ENCODE measurements at regions not wholly inside any gene's neighbourhood (a gene's known extent, or its start where the extent isn't known, plus 50 kb on each side); places are given as distances from the start of the nearest gene placed in this dataset.

GRCh38 chr10:61605221-61605620 is 57.5 kb upstream of the CABCOCO1 start:
- H3K4me1 ChIP-seq, result no peaks in the 10 kb centered on the region
- no peak for ATAC-seq (ENCODE audit: low FRiP score in 2 of 2)
- H3K9me3 ChIP-seq, result no peaks in the 10 kb centered on the region
- 57 to 63% methylated on average over 1 of the region's 1 CpG for WGBS, 2 donors
- H3K4me3 ChIP-seq, result no peak overlapping the region
- H3K27me3 ChIP-seq, result no peaks in the 10 kb centered on the region
- no peak for TF ChIP-seq POLR2AphosphoS5 (IDR thresholded peaks at IDR 0.05)
- no peak for TF ChIP-seq CTCF (IDR thresholded peaks at IDR 0.05)
- no peak for TF ChIP-seq POLR2A (IDR thresholded peaks at IDR 0.05)
- TF ChIP-seq EP300 (IDR thresholded peaks at IDR 0.05), result no peak
- H3K36me3 ChIP-seq, result no peaks in the 10 kb centered on the region
- DNase-seq, result no peak
- H3K27ac ChIP-seq, result no peak overlapping the region

GRCh38 chr10:61600399-61600798 is 62.3 kb upstream of the CABCOCO1 start:
- 57 to 67% methylated on average over 1 of the region's 1 CpG for WGBS, 2 donors
- H3K9me3 ChIP-seq, result no peaks in the 10 kb centered on the region
- H3K4me1 ChIP-seq, result no peaks in the 10 kb centered on the region
- DNase-seq (no peak), ATAC-seq (ENCODE audit: low FRiP score in 2 of 2) (no peak)
- no peak overlapping the region for H3K27ac ChIP-seq
- no peaks in the 10 kb centered on the region for H3K36me3 ChIP-seq
- no peaks in the 10 kb centered on the region for H3K27me3 ChIP-seq
- TF ChIP-seq CTCF (IDR thresholded peaks at IDR 0.05) (no peak), POLR2A (IDR thresholded peaks at IDR 0.05) (no peak), POLR2AphosphoS5 (IDR thresholded peaks at IDR 0.05) (no peak), EP300 (IDR thresholded peaks at IDR 0.05) (no peak)
- no peak overlapping the region for H3K4me3 ChIP-seq

- Histone ChIP-seq H3K4me3 (no peak overlapping the region), H3K9me3 (no peaks in the 10 kb centered on the region), H3K27me3 (no peaks in the 10 kb centered on the region), H3K36me3 (no peaks in the 10 kb centered on the region), H3K4me1 (peaks cover 0 to 1% (median 0%) of the 10 kb centered on the region in 4 donors), H3K27ac (no peak overlapping the region)
- TF ChIP-seq POLR2A (IDR thresholded peaks at IDR 0.05) (no peak), EP300 (IDR thresholded peaks at IDR 0.05) (no peak), CTCF (IDR thresholded peaks at IDR 0.05) (no peak), POLR2AphosphoS5 (IDR thresholded peaks at IDR 0.05) (no peak)
- ATAC-seq (ENCODE audit: low FRiP score in 2 of 2) (no peak), DNase-seq (no peak)
- WGBS, 2 donors, result 95 to 97% methylated on average over 1 of the region's 1 CpG
Measured at GRCh38 chr10:61594430-61594829, 68.3 kb upstream of the CABCOCO1 start.

GRCh38 chr10:61592581-61592980 is 70.1 kb upstream of the CABCOCO1 start:
- Histone ChIP-seq H3K9me3 (no peaks in the 10 kb centered on the region), H3K4me3 (no peak overlapping the region), H3K27ac (no peak overlapping the region), H3K36me3 (no peaks in the 10 kb centered on the region), H3K4me1 (peaks cover 0 to 4% (median 1%) of the 10 kb centered on the region in 4 donors), H3K27me3 (no peaks in the 10 kb centered on the region)
- TF ChIP-seq POLR2AphosphoS5 (IDR thresholded peaks at IDR 0.05), result no peak
- TF ChIP-seq CTCF (IDR thresholded peaks at IDR 0.05), result peak in 3 of 6 experiments; percentile 10 to 34 (median 20)
- ATAC-seq (ENCODE audit: low FRiP score in 2 of 2) (peak in 1 of 2 donors; percentile 10), DNase-seq (peak in 1 of 2 donors; percentile 21)
- 83 to 87% methylated on average over 2 of the region's 2 CpGs for WGBS, 2 donors

GRCh38 chr10:61589547-61590243 is 73.0 kb upstream of the CABCOCO1 start:
- no peaks in the 10 kb centered on the region for H3K27me3 ChIP-seq
- WGBS, 2 donors, result 56 to 58% methylated on average over 5 of the region's 5 CpGs
- TF ChIP-seq POLR2AphosphoS5 (IDR thresholded peaks at IDR 0.05) (no peak), CTCF (IDR thresholded peaks at IDR 0.05) (no peak)
- H3K36me3 ChIP-seq, result no peaks in the 10 kb centered on the region
- no peak for ATAC-seq (ENCODE audit: low FRiP score in 2 of 2)
- no peak for DNase-seq
- no peak overlapping the region for H3K4me3 ChIP-seq
- H3K4me1 ChIP-seq, result peaks cover 0 to 4% (median 1%) of the 10 kb centered on the region in 4 donors
- H3K27ac ChIP-seq, result no peak overlapping the region
- no peaks in the 10 kb centered on the region for H3K9me3 ChIP-seq
